ENCODE measurements at regions not wholly inside any gene's neighbourhood (a gene's known extent, or its start where the extent isn't known, plus 50 kb on each side); places are given as distances from the start of the nearest gene placed in this dataset.

- H3K9me3 ChIP-seq (ENCODE audit: insufficient read depth, low read depth, low read length): no peaks in the 10 kb centered on the region
- DNase-seq (ENCODE audit: low read depth): no peak
- no peaks in the 10 kb centered on the region for H3K4me1 ChIP-seq (ENCODE audit: insufficient read depth, low read length)
- H3K27ac ChIP-seq (ENCODE audit: low read depth, low read length): no peak overlapping the region
- FAIRE-seq: no peak
- no peak overlapping the region for H2AFZ ChIP-seq (ENCODE audit: low read depth, low read length)
- TF ChIP-seq EZH2 (IDR thresholded peaks at IDR 0.05; ENCODE audit: insufficient read depth, low read length): no peak
- no peak for TF ChIP-seq CTCF (IDR thresholded peaks at IDR 0.05; ENCODE audit: insufficient read depth, low read depth, low read length)
- H3K4me3 ChIP-seq (ENCODE audit: insufficient read depth, low read depth, low read length): no peak overlapping the region
- H3K4me2 ChIP-seq (ENCODE audit: low read length): no peak overlapping the region
- H3K4me3 Mint-ChIP-seq (ENCODE audit: unreplicated experiment): no peak overlapping the region
- H3K27ac Mint-ChIP-seq (ENCODE audit: unreplicated experiment): no peak overlapping the region
- no peak overlapping the region for H3K9ac ChIP-seq (ENCODE audit: low read length)
- no peaks in the 10 kb centered on the region for H3K36me3 ChIP-seq (ENCODE audit: insufficient read depth, low read length)
- no peaks in the 10 kb centered on the region for H3K4me1 Mint-ChIP-seq (ENCODE audit: low read depth, unreplicated experiment)
- no peaks in the 10 kb centered on the region for H3K27me3 ChIP-seq (ENCODE audit: insufficient read depth, low read length)
- H3K27me3 Mint-ChIP-seq (ENCODE audit: low read depth, unreplicated experiment): no peaks in the 10 kb centered on the region
- H3K79me2 ChIP-seq (ENCODE audit: insufficient read depth, low read length): no peaks in the 10 kb centered on the region
- no peaks in the 10 kb centered on the region for H3K9me3 Mint-ChIP-seq (ENCODE audit: unreplicated experiment)
- H3K36me3 Mint-ChIP-seq (ENCODE audit: low read depth, unreplicated experiment): no peaks in the 10 kb centered on the region
- no peaks in the 10 kb centered on the region for H4K20me1 ChIP-seq (ENCODE audit: insufficient read depth, low read length)
These were observed 135.9 kb downstream of the ITGB8 start for GRCh38 chr7:20466543-20467021.

- Histone ChIP-seq H2AFZ (ENCODE audit: low read depth, low read length) (no peak overlapping the region), H3K4me2 (ENCODE audit: low read length) (no peak overlapping the region), H3K79me2 (ENCODE audit: insufficient read depth, low read length) (no peaks in the 10 kb centered on the region), H3K27ac (ENCODE audit: low read depth, low read length) (no peak overlapping the region), H3K4me1 (ENCODE audit: insufficient read depth, low read length) (no peaks in the 10 kb centered on the region), H3K27me3 (ENCODE audit: insufficient read depth, low read length) (no peaks in the 10 kb centered on the region), H4K20me1 (ENCODE audit: insufficient read depth, low read length) (no peaks in the 10 kb centered on the region), H3K9me3 (ENCODE audit: insufficient read depth, low read depth, low read length) (no peaks in the 10 kb centered on the region), H3K4me3 (ENCODE audit: insufficient read depth, low read depth, low read length) (no peak overlapping the region), H3K9ac (ENCODE audit: low read length) (no peak overlapping the region), H3K36me3 (ENCODE audit: insufficient read depth, low read length) (no peaks in the 10 kb centered on the region)
- Mint-ChIP-seq H3K9me3 (ENCODE audit: unreplicated experiment) (no peaks in the 10 kb centered on the region), H3K36me3 (ENCODE audit: low read depth, unreplicated experiment) (no peaks in the 10 kb centered on the region), H3K4me1 (ENCODE audit: low read depth, unreplicated experiment) (peaks cover 2% of the 10 kb centered on the region), H3K4me3 (ENCODE audit: unreplicated experiment) (no peak overlapping the region), H3K27me3 (ENCODE audit: low read depth, unreplicated experiment) (peaks cover 2% of the 10 kb centered on the region), H3K27ac (ENCODE audit: unreplicated experiment) (no peak overlapping the region)
- no peak for DNase-seq (ENCODE audit: low read depth)
- FAIRE-seq: no peak
- TF ChIP-seq CTCF (IDR thresholded peaks at IDR 0.05; ENCODE audit: insufficient read depth, low read depth, low read length): no peak
- no peak for TF ChIP-seq EZH2 (IDR thresholded peaks at IDR 0.05; ENCODE audit: insufficient read depth, low read length)
These were observed 139.4 kb downstream of the ITGB8 start for GRCh38 chr7:20470082-20470481.

GRCh38 chr7:20470726-20471125 lies 140.0 kb downstream of the ITGB8 start:
- Histone ChIP-seq H2AFZ (ENCODE audit: low read depth, low read length) (no peak overlapping the region), H3K9ac (ENCODE audit: low read length) (no peak overlapping the region), H4K20me1 (ENCODE audit: insufficient read depth, low read length) (no peaks in the 10 kb centered on the region), H3K4me1 (ENCODE audit: insufficient read depth, low read length) (no peaks in the 10 kb centered on the region), H3K4me3 (ENCODE audit: insufficient read depth, low read depth, low read length) (no peak overlapping the region), H3K27me3 (ENCODE audit: insufficient read depth, low read length) (no peaks in the 10 kb centered on the region), H3K79me2 (ENCODE audit: insufficient read depth, low read length) (no peaks in the 10 kb centered on the region), H3K36me3 (ENCODE audit: insufficient read depth, low read length) (no peaks in the 10 kb centered on the region), H3K9me3 (ENCODE audit: insufficient read depth, low read depth, low read length) (no peaks in the 10 kb centered on the region), H3K27ac (ENCODE audit: low read depth, low read length) (no peak overlapping the region), H3K4me2 (ENCODE audit: low read length) (no peak overlapping the region)
- Mint-ChIP-seq H3K4me1 (ENCODE audit: low read depth, unreplicated experiment) (peaks cover 2% of the 10 kb centered on the region), H3K9me3 (ENCODE audit: unreplicated experiment) (no peaks in the 10 kb centered on the region), H3K27me3 (ENCODE audit: low read depth, unreplicated experiment) (peaks cover 2% of the 10 kb centered on the region), H3K4me3 (ENCODE audit: unreplicated experiment) (no peak overlapping the region), H3K27ac (ENCODE audit: unreplicated experiment) (no peak overlapping the region), H3K36me3 (ENCODE audit: low read depth, unreplicated experiment) (no peaks in the 10 kb centered on the region)
- FAIRE-seq (no peak), DNase-seq (ENCODE audit: low read depth) (peak; percentile 14)
- no peak for TF ChIP-seq EZH2 (IDR thresholded peaks at IDR 0.05; ENCODE audit: insufficient read depth, low read length)
- TF ChIP-seq CTCF (IDR thresholded peaks at IDR 0.05; ENCODE audit: insufficient read depth, low read depth, low read length): no peak

Data from astrocyte (in vitro differentiated cells and primary cell).